HG03521 (cell line): ENCODE measurements at regions not wholly inside any gene's neighbourhood (a gene's known extent, or its start where the extent isn't known, plus 50 kb on each side); places are given as distances from the start of the nearest gene placed in this dataset.

ENCODE experiments used
- ATAC-seq: cut with Tn5 transposase; IDR thresholded peaks from one replicate; pipeline ENCODE4 v1.9.1; 2021; ENCODE audit warnings: mild to moderate bottlenecking, moderate library complexity; ENCODE audit not compliant: unreplicated experiment

DNA sequence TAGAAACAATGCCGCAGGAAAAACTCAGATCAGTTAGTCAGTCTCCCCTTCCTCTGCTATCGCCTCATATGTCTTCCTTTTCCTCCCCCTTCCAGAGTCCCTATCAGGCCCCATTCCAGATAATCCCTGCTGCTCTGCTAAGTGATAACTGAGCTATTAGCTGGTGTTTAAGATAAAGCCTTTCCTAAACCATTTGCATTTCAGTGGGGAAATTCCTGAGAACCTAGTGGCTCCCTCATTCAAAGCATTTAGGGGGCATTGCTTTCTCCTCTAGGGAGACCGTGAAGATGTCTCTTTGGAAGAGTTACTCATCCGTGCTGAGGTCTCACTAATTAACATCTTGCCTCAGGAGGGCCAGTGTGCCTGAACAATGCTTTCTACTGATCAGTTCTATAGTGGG lies 401.6 kb downstream of the NPIPA7 start:
- no peak for ATAC-seq

GRCh38 chr16:16782153-16782552 lies 403.2 kb downstream of the NPIPA7 start:
- ATAC-seq, result no peak

GRCh38 chr16:16788004-16788403 lies 409.1 kb downstream of the NPIPA7 start:
- ATAC-seq, result no peak

DNA sequence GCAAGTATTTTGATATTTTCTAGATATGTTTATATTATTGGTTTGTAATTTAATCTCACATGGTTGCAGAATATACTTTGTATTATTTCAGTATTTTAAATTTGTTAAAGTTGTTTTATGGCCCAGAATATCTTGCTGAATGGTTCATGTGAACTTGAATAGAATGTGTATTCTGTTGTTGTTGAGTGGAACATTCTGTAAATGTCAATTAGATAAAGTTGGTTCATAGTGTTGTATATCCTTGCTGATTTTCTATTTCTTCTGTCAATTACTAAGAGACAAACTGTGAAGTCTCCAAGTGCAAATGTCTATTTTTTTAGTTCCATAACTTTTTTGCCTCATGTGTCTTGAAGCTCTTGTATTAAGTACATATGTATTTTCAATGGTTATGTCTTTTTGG lies 411.7 kb downstream of the NPIPA7 start:
- no peak for ATAC-seq

DNA sequence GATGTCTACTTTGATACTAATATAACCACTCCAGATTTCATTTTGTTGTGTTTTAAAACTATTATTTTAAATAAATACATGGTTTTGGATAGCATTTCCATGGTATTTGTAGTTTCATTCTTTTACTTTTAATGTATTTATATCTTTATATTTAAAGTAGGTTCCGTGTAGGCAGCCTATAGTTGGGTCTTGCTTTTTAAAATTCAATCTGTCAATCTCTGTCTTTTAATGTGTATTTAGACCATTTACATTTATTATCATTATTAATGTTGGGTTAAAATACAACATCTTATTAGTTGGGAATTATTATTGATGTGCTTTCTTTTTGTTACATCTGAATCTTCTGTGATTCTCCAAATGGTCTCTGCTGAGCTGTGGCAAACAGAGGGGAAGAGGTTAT lies 412.1 kb downstream of the NPIPA7 start:
- ATAC-seq, result no peak

DNA sequence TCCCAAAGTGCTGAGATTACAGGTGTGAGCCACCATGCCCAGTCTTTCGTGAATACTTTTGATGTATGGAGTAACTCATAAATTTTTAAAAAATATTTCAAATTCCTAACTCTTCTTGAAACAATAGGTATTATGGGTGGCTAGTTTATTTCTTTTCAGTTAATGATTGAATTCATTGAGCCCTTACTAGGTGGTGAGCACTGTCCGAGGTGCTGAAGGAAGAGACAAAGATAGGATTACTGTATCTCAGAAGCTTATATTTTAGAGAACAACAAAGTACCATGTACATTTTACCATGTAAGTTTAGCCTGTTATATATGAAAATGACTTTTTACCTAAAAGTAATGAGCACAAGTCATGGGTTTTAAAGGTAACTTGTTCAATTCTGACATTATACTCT lies 418.3 kb downstream of the NPIPA7 start:
- no peak for ATAC-seq

DNA sequence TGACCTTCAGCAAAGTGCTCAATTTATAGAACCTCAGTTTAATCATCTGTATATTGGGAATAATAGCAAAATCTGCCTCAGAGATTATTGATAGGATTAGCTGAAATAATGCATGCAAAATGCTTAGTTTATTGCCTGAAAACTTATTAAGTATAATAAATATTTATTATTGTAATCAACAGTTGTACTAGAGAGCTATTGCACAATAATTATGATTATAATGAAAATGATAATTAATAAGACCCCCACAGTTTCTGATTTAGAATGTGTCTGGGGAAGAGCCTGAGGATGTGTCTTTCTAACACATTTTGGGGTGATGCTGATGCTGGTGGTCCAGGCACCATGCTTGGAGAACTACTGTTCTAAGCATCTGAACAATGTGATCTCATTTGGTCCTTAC lies 419.6 kb downstream of the NPIPA7 start:
- no peak for ATAC-seq

- no peak for ATAC-seq
Observed at GRCh38 chr16:16805809-16806208, 426.9 kb downstream of the NPIPA7 start.

DNA sequence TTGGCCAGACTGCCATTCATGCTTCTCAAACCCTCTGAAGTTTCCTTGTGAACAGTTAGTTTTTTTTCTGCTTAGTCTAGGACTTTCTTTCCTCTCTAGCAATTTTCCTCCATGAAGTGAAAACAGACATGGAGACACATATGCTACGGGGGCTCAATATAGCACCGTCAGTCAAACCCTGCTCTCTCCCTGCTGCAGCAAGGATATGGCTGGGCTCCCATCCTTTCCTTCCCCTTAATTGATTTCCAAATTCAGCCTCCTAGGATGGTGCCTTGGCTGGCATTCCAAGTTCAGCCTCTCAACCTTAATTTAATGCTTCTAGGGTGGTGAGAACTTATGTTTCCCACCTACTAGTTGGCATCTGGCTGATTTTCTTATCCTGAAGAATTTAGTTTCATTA lies 436.7 kb downstream of the NPIPA7 start:
- no peak for ATAC-seq

- ATAC-seq, result no peak
Observed at GRCh38 chr16:16817196-16817595, 438.3 kb downstream of the NPIPA7 start.

DNA sequence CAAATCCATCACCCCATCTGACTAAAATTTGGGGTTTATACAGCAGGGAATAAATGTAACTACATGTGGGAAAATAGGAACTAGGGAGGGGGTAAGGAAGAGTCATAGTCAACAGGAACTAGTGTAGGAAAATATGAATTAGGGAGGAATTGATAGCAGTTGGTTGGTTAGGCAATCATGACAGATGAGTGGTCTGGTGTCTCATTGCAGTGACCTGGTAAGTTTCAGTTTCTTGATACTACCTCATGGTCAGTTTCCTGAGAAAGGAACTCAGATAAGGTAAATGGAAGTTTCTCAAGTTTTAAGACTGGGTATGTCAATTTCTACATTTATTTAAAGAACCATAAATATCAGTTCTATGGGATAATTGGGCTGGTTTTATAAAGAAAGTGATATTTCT lies 442.3 kb downstream of the NPIPA7 start:
- no peak for ATAC-seq

DNA sequence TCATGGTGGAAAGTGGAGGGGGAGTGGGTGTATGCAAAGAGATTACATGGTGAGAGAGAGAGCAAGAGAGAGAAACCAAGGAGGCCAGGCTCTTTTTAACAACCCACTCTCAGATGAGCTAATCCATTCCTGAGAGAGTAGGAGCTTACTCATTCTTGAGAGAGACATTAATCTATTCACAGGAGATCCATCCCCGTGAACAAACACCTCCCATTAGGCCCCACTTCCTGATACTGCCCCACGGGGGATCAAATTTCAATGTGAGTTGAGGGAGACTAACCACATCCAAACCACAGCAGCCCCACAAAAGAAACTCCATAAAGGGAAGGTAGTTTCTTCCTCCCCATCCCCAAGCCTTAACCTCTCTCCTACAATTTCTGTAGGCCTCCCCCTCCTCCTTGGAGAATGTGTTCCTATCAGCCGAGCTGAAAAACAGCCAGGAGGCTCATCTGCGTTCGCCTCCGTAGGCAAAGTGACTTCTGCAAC lies 450.0 kb downstream of the NPIPA7 start:
- no peak for ATAC-seq

DNA sequence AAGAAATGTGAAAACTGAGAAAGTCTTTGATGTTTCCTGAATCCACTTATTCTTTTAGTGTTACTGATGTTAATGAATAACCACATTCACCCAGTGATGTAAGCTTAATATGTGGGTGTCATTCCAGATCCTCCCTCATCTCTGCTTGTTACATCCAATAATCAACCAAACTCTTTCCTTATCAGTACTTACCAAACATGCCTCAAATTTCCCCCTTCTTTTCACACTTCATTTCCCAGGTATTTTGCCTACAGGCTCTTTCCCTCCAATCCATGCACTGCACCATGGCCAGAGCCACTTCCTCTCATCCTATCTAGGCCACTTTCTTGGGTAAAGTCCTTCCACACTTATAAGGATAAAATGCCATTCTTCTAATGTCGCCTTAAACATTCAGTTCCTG lies 451.5 kb downstream of the NPIPA7 start:
- no peak for ATAC-seq

GRCh38 chr16:16830973-16831372 lies 452.0 kb downstream of the NPIPA7 start:
- ATAC-seq, result no peak

- no peak for ATAC-seq
Observed at GRCh38 chr16:16833165-16833564, 454.2 kb downstream of the NPIPA7 start.

DNA sequence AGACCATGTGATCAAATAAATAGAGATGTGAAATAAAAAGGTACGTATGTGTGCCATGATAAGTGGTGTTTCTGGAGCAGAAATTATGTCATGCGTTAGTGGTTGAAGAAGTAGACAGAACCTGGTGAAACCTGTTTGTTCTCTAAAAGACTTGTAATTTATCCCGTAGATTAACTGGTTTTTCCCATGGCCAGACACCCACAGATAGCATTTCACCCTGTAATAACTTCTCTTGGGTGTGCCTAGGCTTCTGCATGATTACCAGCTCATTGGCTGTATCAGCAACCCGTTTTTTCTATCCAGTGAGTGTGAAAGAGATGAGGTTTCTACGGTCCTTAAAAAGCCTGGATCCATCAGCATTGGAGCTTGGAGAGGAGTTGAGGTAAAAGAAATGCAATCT lies 471.3 kb downstream of the NPIPA7 start:
- no peak for ATAC-seq

- no peak for ATAC-seq
Observed at GRCh38 chr16:16857012-16857411, 478.1 kb downstream of the NPIPA7 start.

DNA sequence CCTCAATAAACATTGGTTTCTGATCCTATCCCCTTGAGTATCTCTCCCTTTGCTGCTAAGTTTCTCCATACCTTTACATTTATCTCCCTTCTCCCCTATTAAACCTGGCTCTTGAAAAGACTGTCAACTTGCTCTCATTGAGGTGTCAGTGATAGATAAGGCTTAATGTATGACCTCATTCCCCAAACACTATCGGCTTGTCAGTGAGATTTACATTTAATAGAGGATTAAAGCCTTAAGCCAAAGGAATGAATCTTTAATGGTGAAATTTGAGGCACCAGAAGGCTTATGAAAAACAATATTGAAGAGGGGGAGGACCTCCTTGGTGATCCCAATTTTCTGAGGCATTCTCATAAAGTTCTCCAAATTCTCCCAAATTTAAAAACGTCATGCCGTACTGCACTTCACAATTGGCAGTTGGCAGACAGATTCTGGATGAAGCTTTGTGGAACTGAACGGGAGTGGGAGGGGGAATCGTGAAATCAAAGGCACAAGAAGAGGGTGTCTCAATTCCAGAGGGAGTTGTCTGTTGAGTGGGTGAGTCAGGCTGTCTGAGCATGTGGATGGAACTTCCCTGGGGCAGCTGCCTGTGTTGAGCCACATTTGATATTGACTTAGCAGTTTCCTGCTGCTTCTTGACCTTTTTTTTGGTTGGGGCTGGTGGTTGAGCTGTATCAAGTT lies 478.8 kb downstream of the NPIPA7 start:
- no peak for ATAC-seq

- ATAC-seq, result no peak
Observed at GRCh38 chr16:16861546-16861945, 482.6 kb downstream of the NPIPA7 start.

DNA sequence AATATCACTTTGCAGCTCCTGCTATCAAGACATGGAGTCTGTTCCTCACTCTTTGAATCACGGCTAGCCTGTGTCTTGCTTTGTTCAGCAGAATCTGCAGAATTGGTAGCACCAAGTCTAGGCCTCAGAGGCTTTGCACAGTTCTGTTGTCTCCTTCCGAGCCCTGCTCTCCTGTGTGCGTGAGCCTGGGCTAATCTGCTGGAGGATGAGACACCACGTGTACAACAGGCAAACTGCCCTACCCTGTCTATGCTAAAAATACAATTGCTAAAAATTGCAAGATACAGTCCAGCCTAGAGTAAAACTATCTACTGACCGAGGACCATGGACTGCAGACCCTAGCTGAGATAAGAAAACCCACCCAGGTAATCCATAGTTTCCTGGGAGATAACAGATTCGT lies 484.7 kb downstream of the NPIPA7 start:
- ATAC-seq, result no peak

DNA sequence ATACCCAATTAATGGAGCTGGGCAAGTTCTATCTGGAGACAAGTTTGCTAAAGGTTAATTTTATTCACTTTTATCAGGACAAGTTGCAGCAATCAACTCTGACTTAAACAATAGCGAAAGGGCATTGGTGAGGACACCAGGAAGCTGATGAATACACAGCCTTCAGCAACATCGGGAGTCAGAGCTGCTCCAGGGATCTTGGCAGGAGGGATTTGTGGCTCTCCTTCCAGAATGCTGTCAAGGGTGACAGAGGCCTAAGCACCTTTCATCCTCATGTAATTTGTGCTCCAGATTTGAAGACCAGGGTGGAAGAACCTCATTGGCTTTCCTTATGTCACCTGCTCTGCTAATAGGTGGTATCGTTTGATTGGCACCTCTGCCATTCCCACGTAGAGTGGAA lies 485.6 kb downstream of the NPIPA7 start:
- no peak for ATAC-seq

DNA sequence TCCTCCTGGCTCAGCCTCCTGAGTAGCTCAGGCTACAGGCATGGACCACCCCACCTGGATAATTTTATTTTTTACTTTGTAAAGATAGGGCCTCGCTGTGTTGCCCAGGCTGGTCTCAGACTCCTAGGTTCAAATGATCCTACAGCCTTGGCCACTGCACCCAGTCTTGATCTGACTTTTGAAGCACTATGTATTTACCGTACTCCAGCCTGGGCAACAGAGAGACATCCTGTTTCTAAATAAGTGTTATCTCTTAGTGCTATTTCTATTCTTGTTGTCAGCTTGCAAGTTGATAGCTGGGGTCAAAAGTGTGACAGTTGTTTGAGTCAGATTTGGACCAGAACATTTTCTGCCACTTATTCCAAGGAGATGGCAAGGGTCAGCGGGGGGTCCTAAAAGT lies 486.4 kb downstream of the NPIPA7 start:
- ATAC-seq, result no peak

DNA sequence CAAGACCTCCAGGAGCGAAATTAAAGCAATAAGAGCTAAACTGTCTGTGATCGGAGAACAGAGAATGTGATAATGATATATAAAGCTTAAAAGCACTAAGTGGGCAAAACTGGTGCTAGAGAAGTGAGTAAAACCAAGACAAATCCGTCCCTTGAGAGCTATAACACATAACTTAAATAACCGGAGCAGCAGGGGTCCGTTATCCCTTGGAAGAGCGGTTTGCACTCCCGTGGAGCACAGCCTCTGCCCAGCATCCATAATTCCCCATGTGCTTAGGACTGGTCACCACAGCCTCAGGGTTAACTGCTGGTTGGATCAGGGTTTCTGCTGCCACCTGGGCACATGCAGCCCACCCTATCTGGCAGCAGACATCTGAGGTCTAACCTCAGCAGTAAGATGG lies 489.0 kb downstream of the NPIPA7 start:
- no peak for ATAC-seq
